Esophagus squamous epithelium (tissue), 4 donors: ENCODE measurements at regions not wholly inside any gene's neighbourhood (a gene's known extent, or its start where the extent isn't known, plus 50 kb on each side); places are given as distances from the start of the nearest gene placed in this dataset.

ENCODE experiments used
- CTCF ChIP-seq, 6 experiments: fragments of 450-650 bp in 4 of 6; fragments of 200-600 bp in 2 of 6; sonication (generic) in 2 of 6; IDR thresholded peaks; one replicate each; pipeline ENCODE4 v1.5.1; 2016 to 2019; ENCODE audit warnings: antibody characterized with exemption in 6 of 6, mild to moderate bottlenecking in 4 of 6, moderate library complexity in 4 of 6
- POLR2A ChIP-seq, 4 donors: fragments of 450-650 bp; IDR thresholded peaks; one replicate each; pipeline ENCODE4 v1.6.1; 2017; ENCODE audit warnings: antibody characterized with exemption in 4 of 4, mild to moderate bottlenecking in 4 of 4, moderate library complexity in 3 of 4

GRCh38 chr9:88051138-88051537 is 76.8 kb upstream of the CDK20 start:
- no peak for TF ChIP-seq CTCF (IDR thresholded peaks at IDR 0.05)
- TF ChIP-seq POLR2A (IDR thresholded peaks at IDR 0.05) = no peak
